ENCODE measurements at regions not wholly inside any gene's neighbourhood (a gene's known extent, or its start where the extent isn't known, plus 50 kb on each side); places are given as distances from the start of the nearest gene placed in this dataset.

DNA sequence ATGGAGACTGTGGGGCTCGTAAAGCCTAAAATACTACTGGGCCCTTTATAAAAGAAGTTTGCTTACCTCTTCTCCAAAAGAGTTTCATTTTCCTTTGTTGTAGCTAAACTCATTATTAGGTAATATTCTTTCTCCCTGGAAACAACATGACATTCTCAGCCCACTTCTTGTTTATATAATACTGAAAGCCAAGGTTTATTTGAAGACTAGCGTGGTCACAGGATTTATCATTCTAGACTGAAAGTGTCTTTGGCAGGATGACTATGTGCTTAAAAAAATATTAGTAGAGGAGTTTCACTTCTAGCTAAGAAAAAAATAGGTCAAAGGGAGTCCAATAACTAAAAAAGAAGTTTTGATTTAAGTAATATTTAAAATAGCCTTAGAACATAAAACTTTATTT, 1085.2 kb upstream of the CADM2 start:
- TF ChIP-seq EP300 (IDR thresholded peaks at IDR 0.05) (no peak), CTCF (IDR thresholded peaks at IDR 0.05) (no peak)
